ENCODE measurements at regions not wholly inside any gene's neighbourhood (a gene's known extent, or its start where the extent isn't known, plus 50 kb on each side); places are given as distances from the start of the nearest gene placed in this dataset.

DNA sequence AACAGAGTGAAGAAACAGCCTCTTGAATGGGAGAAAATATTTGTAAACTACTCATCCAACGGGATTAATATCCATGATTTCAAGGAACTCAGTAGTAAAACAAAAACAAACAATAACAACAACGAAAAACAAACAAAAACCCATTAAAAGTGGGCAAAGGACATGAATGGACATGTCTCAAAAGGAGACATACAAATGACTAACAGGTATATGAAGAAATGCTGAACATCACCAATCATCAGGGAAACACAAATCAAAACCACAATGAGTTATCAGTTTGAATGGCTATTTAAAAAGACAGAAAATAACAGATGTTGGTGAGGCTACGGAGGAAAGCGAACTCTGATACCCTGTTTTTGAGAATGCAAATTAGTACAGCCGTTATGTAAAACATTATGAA, 224.8 kb upstream of the NRXN1 start:
- H3K4me2 ChIP-seq (ENCODE audit: unreplicated experiment), result no peak overlapping the region
- no peaks in the 10 kb centered on the region for H3K27me3 ChIP-seq (replicated peaks; ENCODE audit: insufficient read depth)
- H3K9me2 ChIP-seq (ENCODE audit: insufficient read depth), result no peaks in the 10 kb centered on the region
- H3K36me3 ChIP-seq (ENCODE audit: low read depth), result no peaks in the 10 kb centered on the region
- no peak overlapping the region for H3K4me3 ChIP-seq
- no peak overlapping the region for H3K9ac ChIP-seq
- H3K27ac ChIP-seq, result no peak overlapping the region
- 36 to 38% methylated on average over 5 of the region's 5 CpGs for WGBS, 2 experiments (ENCODE audit: low coverage in 1 of 2, low lambda C conversion rate in 2 of 2, missing lambda C conversion rate in 2 of 2)
- in situ Hi-C loops (cut with MboI), result no loop called here
- H3K79me2 ChIP-seq (ENCODE audit: insufficient read depth), result no peaks in the 10 kb centered on the region
- TF ChIP-seq EZH2 (IDR thresholded peaks at IDR 0.05; ENCODE audit: insufficient read depth, poor library complexity, severe bottlenecking), result no peak
- no peak for TF ChIP-seq EZH2phosphoT487 (IDR thresholded peaks at IDR 0.05; ENCODE audit: insufficient read depth, low read depth)
- no peaks in the 10 kb centered on the region for H4K20me1 ChIP-seq (ENCODE audit: insufficient read depth)
- DNase-seq, result no peak
- H2AFZ ChIP-seq, result no peak overlapping the region
- H3K4me1 ChIP-seq (ENCODE audit: insufficient read depth), result no peaks in the 10 kb centered on the region
- no peaks in the 10 kb centered on the region for H3F3A ChIP-seq (ENCODE audit: insufficient read depth)
- H3K9me3 ChIP-seq (ENCODE audit: low read depth), result no peaks in the 10 kb centered on the region

DNA sequence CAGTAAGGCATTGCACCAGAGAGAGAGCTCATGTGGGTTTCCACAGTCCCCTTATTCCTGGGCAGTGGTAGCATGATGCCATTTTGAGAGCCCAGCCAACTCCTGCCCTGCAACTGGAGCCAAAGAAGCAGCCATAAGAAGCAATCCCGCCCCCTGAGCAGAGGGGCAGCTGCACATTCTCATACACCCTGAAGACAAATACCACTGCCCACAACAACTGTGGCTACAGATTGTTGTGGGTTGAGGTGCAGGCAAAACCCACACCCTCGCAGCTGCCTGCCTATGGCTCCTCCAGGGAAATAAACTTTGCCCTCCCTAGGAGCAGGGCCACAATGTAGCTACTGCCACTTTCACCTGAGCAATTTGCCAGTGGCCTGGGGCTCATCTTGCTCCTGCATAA, 219.4 kb upstream of the NRXN1 start:
- no peak for DNase-seq
- in situ Hi-C loops (cut with MboI), result no loop called here
- no peaks in the 10 kb centered on the region for H4K20me1 ChIP-seq (ENCODE audit: insufficient read depth)
- no peak overlapping the region for H2AFZ ChIP-seq
- no peak overlapping the region for H3K9ac ChIP-seq
- TF ChIP-seq EZH2phosphoT487 (IDR thresholded peaks at IDR 0.05; ENCODE audit: insufficient read depth, low read depth) (no peak), EZH2 (IDR thresholded peaks at IDR 0.05; ENCODE audit: insufficient read depth, poor library complexity, severe bottlenecking) (no peak)
- no peaks in the 10 kb centered on the region for H3K4me1 ChIP-seq (ENCODE audit: insufficient read depth)
- H3K79me2 ChIP-seq (ENCODE audit: insufficient read depth), result no peaks in the 10 kb centered on the region
- WGBS, 2 experiments (ENCODE audit: low coverage in 1 of 2, low lambda C conversion rate in 2 of 2, missing lambda C conversion rate in 2 of 2), result 0 to 9% methylated on average over 2 of the region's 2 CpGs
- no peaks in the 10 kb centered on the region for H3K9me2 ChIP-seq (ENCODE audit: insufficient read depth)
- H3K36me3 ChIP-seq (ENCODE audit: low read depth), result no peaks in the 10 kb centered on the region
- H3K27ac ChIP-seq, result no peak overlapping the region
- H3K27me3 ChIP-seq (replicated peaks; ENCODE audit: insufficient read depth), result no peaks in the 10 kb centered on the region
- no peaks in the 10 kb centered on the region for H3F3A ChIP-seq (ENCODE audit: insufficient read depth)
- H3K4me2 ChIP-seq (ENCODE audit: unreplicated experiment), result no peak overlapping the region
- H3K9me3 ChIP-seq (ENCODE audit: low read depth), result no peaks in the 10 kb centered on the region
- H3K4me3 ChIP-seq, result no peak overlapping the region

DNA sequence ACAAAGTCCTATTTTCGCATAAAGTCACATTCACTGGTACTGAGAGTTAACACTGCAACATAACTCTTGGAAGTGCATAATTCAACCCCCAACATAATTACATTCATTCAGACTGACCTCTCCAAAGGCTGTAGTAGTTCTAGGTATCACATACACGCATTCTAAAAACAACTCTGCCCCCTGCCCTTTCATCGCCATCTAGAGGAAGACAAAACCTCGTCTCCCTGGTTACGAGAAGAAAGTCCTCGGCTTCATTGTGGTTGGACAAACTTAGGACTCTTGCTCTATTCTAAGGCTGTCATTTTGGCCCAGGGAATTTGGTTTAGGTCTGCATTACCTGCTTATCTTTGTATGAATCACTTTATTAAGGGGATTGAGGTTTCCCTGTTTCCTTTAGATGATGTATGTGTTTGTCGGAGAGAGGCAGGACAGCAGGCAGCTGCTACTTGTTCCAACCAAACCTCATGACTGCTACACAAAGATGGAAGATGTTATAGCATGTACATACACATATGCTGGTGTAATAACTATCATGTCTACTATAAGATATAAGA, 215.4 kb upstream of the NRXN1 start:
- no peak overlapping the region for H3K9ac ChIP-seq
- no peak for TF ChIP-seq EZH2 (IDR thresholded peaks at IDR 0.05; ENCODE audit: insufficient read depth, poor library complexity, severe bottlenecking)
- TF ChIP-seq EZH2phosphoT487 (IDR thresholded peaks at IDR 0.05; ENCODE audit: insufficient read depth, low read depth), result no peak
- no peaks in the 10 kb centered on the region for H3K36me3 ChIP-seq (ENCODE audit: low read depth)
- no peaks in the 10 kb centered on the region for H3K9me3 ChIP-seq (ENCODE audit: low read depth)
- H3K4me3 ChIP-seq, result no peak overlapping the region
- in situ Hi-C loops (cut with MboI), result no loop called here
- H3K4me2 ChIP-seq (ENCODE audit: unreplicated experiment), result no peak overlapping the region
- no peaks in the 10 kb centered on the region for H3F3A ChIP-seq (ENCODE audit: insufficient read depth)
- H3K9me2 ChIP-seq (ENCODE audit: insufficient read depth), result no peaks in the 10 kb centered on the region
- H3K79me2 ChIP-seq (ENCODE audit: insufficient read depth), result no peaks in the 10 kb centered on the region
- H3K27me3 ChIP-seq (replicated peaks; ENCODE audit: insufficient read depth), result no peaks in the 10 kb centered on the region
- no peak overlapping the region for H3K27ac ChIP-seq
- 47 to 56% methylated on average over 7 of the region's 7 CpGs for WGBS, 2 experiments (ENCODE audit: low coverage in 1 of 2, low lambda C conversion rate in 2 of 2, missing lambda C conversion rate in 2 of 2)
- DNase-seq, result no peak
- H2AFZ ChIP-seq, result no peak overlapping the region
- no peaks in the 10 kb centered on the region for H3K4me1 ChIP-seq (ENCODE audit: insufficient read depth)
- H4K20me1 ChIP-seq (ENCODE audit: insufficient read depth), result no peaks in the 10 kb centered on the region

DNA sequence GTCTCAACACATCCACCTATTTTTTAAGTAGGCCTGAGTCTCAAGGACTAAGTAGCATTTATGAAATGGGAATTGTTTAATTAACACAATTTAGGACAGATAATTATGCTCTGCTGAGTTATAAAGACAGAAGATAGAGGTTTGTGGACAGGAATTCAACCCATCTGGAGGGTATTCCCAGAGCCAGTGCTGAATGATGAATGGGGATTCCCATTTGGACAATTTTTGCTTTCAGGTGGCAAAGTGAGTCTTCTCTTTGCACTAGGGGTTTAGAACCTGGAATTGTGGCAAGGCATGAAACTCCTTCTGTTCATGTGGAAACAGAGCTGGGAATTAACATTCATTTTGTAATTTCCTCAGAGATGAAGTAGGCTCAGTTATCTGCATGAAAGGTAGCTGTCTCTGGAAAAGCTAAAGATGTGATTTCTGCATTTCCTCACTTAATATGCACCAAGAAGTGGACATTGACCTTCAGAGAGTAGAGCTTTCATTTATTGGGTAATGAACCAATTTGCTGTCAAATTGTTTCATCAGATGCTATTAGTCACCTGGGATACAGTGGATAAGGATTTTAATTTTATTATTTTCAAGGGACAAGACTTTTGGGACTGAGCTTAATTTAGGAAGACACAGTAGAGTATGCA, 212.1 kb upstream of the NRXN1 start:
- no peaks in the 10 kb centered on the region for H4K20me1 ChIP-seq (ENCODE audit: insufficient read depth)
- in situ Hi-C loops (cut with MboI), result no loop called here
- H3K9me3 ChIP-seq (ENCODE audit: low read depth), result no peaks in the 10 kb centered on the region
- no peaks in the 10 kb centered on the region for H3F3A ChIP-seq (ENCODE audit: insufficient read depth)
- no peak overlapping the region for H2AFZ ChIP-seq
- H3K27ac ChIP-seq, result no peak overlapping the region
- H3K9me2 ChIP-seq (ENCODE audit: insufficient read depth), result no peaks in the 10 kb centered on the region
- H3K4me2 ChIP-seq (ENCODE audit: unreplicated experiment), result no peak overlapping the region
- TF ChIP-seq EZH2phosphoT487 (IDR thresholded peaks at IDR 0.05; ENCODE audit: insufficient read depth, low read depth) (no peak), EZH2 (IDR thresholded peaks at IDR 0.05; ENCODE audit: insufficient read depth, poor library complexity, severe bottlenecking) (no peak)
- no peaks in the 10 kb centered on the region for H3K27me3 ChIP-seq (replicated peaks; ENCODE audit: insufficient read depth)
- DNase-seq, result no peak
- no peaks in the 10 kb centered on the region for H3K79me2 ChIP-seq (ENCODE audit: insufficient read depth)
- no peaks in the 10 kb centered on the region for H3K36me3 ChIP-seq (ENCODE audit: low read depth)
- no peaks in the 10 kb centered on the region for H3K4me1 ChIP-seq (ENCODE audit: insufficient read depth)
- no peak overlapping the region for H3K9ac ChIP-seq
- H3K4me3 ChIP-seq, result no peak overlapping the region

All from GM23248 (cell line).